Astrocyte (in vitro differentiated cells and primary cell): ENCODE measurements at regions not wholly inside any gene's neighbourhood (a gene's known extent, or its start where the extent isn't known, plus 50 kb on each side); places are given as distances from the start of the nearest gene placed in this dataset.

Source experiments
- EZH2 ChIP-seq: IDR thresholded peaks from 2 replicates; pipeline ENCODE4 v1.6.1; 2012; ENCODE audit warnings: mild to moderate bottlenecking, low read length, inconsistent platforms; ENCODE audit not compliant: insufficient read depth
- TF ChIP-seq, protein P1 (sequence below): IDR thresholded peaks from 2 replicates; pipeline ENCODE4 v1.5.1; 2011; ENCODE audit warnings: low read depth, mild to moderate bottlenecking, inconsistent platforms, low read length, moderate library complexity; ENCODE audit not compliant: insufficient read depth

DNA sequence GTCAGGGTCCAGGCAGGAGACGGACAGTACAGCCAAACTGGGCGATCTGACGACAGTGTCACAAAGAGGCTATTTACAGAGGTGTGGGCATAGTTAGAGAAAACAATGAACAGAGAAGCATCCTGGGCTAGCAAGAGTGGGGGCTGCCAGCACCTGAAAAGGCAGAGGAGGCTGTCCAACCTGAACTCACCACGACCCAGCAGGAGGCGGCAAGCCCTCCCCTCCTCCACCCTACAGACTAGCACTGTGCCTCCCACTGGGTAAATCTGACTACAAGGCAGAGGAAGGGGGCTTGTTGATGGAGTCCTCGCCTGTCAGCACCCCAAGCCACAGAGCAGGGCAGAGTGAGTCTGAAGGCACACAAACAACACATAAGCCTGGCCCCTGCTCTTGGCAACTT, 52.8 kb upstream of the CDYL start:
- TF ChIP-seq, protein P1, sequence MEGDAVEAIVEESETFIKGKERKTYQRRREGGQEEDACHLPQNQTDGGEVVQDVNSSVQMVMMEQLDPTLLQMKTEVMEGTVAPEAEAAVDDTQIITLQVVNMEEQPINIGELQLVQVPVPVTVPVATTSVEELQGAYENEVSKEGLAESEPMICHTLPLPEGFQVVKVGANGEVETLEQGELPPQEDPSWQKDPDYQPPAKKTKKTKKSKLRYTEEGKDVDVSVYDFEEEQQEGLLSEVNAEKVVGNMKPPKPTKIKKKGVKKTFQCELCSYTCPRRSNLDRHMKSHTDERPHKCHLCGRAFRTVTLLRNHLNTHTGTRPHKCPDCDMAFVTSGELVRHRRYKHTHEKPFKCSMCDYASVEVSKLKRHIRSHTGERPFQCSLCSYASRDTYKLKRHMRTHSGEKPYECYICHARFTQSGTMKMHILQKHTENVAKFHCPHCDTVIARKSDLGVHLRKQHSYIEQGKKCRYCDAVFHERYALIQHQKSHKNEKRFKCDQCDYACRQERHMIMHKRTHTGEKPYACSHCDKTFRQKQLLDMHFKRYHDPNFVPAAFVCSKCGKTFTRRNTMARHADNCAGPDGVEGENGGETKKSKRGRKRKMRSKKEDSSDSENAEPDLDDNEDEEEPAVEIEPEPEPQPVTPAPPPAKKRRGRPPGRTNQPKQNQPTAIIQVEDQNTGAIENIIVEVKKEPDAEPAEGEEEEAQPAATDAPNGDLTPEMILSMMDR: no peak
- TF ChIP-seq EZH2: no peak
